Muscle of arm (tissue), 1 donor: ENCODE measurements at regions not wholly inside any gene's neighbourhood (a gene's known extent, or its start where the extent isn't known, plus 50 kb on each side); places are given as distances from the start of the nearest gene placed in this dataset.

Source experiments
- DNase-seq: peaks from one replicate; pipeline ENCODE4 v3.0.0-alpha.2; 2013

GRCh38 chr4:159444678-159445077 is 341.8 kb downstream of the RAPGEF2 start:
- DNase-seq = no peak

DNA sequence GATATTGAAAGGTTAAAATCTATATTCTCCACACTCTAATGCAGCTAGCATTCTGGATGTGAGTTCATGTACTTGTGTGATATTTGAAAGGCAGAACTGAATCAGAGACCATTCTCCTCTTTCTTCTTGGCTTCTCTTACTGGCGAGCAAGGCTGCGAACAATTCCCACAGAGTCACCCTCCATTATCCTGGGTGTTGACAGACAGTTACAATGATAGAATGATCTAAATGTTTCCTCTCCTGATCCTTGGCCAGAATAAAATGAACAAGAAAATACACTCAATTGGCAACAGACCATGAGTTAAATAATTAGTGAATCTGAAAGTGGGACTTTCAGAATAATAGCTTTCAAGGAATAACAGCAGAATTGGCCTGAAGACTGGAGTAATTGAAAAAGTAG is 342.8 kb downstream of the RAPGEF2 start:
- DNase-seq = peak; percentile 37

GRCh38 chr4:159446266-159446976 is 343.5 kb downstream of the RAPGEF2 start:
- peak; percentile 68 for DNase-seq

DNA sequence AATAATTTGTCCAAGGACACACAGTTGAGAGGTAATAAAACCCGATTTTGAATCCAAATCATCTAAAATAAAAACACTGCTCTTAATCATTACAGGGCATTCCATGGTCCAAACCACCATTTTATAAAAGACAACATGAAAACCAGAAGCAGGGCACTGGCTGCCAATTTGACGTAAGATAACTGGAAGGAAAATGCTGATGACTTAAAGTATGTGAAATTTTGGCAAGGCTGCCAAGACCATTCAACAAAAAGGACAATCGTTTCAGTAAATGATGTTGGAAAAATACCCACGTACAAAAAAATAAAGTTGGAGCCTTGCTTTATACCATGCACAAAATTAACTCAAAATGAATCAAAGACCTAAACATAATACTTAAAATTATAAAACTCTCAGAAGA is 344.4 kb downstream of the RAPGEF2 start:
- no peak for DNase-seq

DNA sequence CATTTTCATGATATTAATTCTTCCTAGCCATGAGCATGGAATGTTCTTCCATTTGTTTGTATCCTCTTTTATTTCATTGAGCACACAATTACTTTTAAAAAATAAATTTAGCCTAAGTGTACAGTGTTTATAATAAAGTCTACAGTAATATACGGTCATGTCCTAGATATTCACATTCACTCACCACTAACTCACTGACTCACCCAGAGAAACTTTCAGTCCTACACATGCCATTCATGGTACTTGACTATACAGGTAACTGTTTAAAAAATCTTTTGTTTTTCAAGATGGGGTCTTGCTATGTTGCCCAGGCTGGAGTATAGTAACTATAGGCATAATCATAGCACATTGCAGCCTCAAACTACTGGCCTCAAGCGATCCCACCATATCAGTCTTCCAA is 348.1 kb downstream of the RAPGEF2 start:
- no peak for DNase-seq

DNA sequence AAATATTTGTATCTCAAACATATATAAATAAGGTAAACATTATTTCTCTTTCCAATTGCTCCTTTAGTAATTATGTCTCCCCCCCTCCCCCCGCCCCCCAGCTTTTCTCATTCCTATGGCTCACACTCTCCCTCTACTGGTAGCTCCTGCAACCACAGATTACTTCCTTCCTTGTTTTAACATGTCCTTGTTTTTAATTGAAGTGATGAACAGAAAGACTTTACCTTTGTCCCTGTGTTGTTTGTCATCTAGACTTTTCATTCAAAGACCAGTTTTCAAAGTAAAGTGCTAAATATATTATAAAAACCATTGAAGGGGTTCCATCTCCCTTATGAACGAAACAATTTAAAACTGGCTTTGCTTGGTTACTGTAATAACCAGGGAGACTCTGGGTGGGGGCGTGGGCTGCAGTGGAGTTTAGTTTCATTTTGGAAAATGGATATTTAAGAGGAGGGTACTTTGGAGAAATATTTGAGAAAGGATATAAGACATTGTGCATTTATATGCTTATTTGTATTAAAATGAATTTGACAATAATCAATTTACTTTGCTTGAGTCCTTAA is 352.9 kb downstream of the RAPGEF2 start:
- DNase-seq = no peak

GRCh38 chr4:159460371-159460770 is 357.5 kb downstream of the RAPGEF2 start:
- DNase-seq = peak; percentile 52

- DNase-seq = no peak
Measured at GRCh38 chr4:159463235-159463634, 360.4 kb downstream of the RAPGEF2 start.

GRCh38 chr4:159464302-159464701 is 361.4 kb downstream of the RAPGEF2 start:
- DNase-seq = no peak

DNA sequence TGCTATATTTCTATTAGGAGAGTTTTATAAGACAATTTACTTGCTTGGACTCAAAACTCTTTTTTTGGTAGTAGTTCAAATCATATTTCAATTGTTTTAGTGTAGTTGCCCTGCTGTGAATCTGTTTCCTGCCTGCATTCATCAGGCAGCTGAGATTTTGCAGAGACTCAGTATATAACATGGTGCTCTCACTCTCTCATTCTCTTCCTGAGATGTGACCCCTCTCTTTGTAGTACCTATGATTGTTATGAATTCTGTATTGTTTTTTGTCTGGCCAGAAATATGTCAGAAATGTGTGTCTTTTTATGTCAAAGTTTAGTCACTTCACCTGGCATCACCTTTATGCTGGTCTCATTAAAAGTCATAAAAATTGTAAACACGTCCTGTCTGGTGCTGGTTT is 374.0 kb downstream of the RAPGEF2 start:
- no peak for DNase-seq

DNA sequence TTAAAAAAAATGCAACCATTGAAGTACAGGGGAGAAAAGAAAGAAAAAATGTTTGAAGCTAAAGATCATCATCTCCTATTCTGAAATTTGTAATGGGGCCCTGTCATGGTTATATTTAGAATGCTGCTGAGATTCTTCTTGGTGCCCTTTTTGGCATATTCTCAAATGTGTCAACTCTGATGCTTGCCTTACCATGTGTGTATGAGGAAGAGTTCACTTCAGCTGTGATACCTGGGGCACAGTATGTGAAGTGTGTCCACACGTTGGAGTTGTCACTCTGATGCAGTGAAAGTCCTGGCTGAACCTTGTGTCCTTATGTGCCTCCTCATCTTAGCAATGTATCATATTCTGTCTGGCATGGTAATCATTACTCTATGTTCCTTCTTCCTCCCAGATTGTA is 377.9 kb downstream of the RAPGEF2 start:
- DNase-seq = no peak

DNA sequence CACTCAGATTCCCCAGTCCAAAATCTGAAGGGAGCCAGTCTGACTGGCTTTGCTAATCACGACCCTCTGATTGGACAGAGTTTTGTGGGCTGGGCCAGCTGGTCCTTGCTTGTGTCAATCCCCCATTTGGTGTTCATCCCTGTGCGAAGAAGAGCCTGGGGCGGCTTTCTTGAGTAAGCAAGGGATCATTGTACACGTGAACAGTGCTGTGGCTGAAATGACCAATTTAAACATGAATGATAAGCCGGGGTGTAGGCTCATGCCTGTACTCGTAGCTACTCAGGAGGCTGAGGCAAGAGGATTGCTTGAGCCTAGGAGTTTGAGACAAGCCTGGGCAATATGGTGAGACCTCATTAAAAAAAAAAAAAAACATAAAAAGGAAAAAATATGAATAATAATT is 379.1 kb downstream of the RAPGEF2 start:
- DNase-seq = no peak

DNA sequence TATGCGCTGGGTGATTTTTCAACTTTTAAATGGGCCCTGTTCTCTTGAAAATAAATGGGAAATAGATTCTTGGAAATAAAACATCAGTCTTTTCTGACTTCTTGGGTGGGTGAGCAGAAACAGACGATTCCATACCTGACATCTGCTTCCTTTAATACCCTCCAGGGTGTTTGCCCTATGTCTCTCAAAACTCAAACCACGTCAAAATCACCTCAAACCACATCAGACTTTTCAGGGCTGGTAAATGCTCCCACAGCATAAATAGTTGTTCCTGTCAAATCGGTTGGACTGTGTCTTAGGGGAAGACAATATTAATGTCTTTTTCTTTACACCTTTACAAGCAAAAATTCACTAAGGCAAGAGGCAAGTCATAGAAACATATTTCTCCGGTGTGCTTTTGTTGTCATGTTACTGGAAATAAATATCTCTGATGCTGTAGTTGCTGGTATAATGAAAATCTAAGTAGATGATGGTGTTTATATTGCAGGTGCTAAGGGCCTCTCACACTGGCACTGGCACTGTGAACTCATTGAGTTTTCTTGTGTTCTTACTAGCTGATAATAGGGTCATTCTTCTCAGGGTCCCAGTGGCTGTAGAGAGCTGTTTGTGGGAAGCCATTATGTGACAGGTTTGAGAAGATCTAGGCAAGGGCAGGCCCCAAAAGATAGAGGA is 380.4 kb downstream of the RAPGEF2 start:
- DNase-seq = no peak

DNA sequence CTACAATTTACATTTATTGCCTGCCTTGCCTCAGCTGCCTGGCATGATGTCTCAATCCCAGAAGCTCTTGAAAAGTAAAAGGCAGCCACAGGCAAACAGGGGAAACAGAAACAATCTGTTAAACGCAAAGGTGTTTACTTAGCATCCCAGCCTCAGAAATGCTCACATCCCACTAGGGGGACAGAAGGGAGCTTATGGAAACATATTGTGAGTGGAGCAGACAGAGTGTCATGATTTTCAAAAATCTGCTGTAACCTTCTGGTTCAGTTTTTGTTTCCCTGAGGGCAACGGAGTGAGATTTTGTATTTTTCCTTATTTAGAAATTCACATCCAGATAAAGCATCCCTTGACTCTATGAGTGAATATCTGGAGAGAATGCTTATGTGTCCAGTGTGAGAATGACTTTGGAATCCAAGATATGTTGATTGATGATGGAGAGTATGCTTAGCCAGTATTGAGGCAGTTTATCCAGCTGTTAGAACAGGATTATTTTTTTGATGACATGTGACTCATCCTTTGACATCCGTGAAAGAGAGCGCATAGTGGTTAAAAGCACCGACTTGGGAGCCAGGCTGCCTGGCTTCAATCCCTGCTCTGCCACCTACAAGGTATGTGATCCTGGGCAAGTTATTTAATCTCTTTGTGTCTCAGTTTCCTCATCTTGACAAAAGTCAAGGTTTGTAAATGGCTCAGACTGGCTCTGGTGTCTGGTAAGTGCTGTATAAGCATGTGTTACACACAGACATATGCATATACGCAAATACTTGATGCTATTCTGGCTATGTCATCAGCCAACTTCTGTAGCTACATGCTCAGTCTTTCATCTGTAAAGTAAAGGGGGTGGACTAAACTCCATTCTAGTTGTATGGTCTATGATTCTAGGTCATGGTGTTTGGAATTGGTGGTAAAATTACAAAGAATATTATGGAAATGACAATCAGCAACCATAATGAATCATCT is 381.2 kb downstream of the RAPGEF2 start:
- no peak for DNase-seq

GRCh38 chr4:159484864-159485263 is 382.0 kb downstream of the RAPGEF2 start:
- DNase-seq = no peak

GRCh38 chr4:159487284-159487747 is 384.4 kb downstream of the RAPGEF2 start:
- peak; percentile 78 for DNase-seq

DNA sequence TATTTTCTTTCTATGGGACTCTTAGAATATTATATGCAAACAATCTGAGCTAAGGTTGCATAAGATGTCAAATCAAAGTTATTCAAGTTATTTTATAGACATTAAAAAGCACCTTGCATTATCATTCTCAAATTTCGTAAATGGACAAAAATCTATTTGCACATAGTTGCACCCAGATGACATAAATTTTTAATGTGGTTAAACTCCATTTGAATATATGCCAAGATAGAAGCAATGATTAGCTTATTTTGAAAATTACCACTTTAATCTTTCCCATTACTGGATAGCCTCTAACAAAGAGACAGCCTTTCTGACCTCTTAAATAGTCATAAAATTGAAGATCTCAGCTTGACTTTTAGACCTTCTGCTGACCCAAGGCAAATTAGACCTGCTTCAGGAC is 386.8 kb downstream of the RAPGEF2 start:
- DNase-seq = no peak

DNA sequence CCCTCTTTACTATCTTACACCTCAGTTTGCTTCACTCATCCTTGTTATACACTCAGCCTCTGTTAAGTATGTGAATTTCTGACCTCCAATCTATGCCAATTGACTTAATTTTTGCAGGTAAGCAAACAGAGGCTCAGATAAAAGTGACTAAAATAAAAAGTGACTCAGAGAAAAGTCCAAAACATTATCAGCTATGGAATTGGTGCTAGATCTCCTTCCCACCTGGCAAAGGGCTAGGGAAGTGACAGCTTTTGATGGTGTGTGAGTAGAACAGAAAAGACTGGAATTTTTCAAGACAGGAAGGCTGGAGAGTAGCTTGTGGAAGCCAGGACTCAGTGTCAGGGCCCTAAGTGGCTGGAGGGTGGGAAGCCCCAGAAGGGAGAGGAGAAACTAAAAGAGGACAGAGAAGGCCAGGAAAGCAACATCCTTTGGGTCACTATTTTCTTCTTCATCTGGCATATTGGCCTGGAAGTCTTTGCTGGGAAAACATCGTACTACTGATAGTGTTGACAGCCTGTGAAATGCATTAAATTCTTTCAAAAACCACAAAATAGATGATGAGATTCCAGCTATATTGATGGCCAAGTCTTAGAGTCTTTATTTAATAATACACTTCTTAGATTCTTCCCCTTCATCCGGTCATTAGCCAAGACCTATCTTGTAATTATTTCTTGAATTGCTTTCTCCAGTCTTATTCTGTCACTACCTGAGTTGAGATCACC is 392.8 kb downstream of the RAPGEF2 start:
- DNase-seq = no peak

- DNase-seq = no peak
Measured at GRCh38 chr4:159496248-159496647, 393.4 kb downstream of the RAPGEF2 start.

- DNase-seq = peak; percentile 28
Measured at GRCh38 chr4:159497936-159498335, 395.1 kb downstream of the RAPGEF2 start.

DNA sequence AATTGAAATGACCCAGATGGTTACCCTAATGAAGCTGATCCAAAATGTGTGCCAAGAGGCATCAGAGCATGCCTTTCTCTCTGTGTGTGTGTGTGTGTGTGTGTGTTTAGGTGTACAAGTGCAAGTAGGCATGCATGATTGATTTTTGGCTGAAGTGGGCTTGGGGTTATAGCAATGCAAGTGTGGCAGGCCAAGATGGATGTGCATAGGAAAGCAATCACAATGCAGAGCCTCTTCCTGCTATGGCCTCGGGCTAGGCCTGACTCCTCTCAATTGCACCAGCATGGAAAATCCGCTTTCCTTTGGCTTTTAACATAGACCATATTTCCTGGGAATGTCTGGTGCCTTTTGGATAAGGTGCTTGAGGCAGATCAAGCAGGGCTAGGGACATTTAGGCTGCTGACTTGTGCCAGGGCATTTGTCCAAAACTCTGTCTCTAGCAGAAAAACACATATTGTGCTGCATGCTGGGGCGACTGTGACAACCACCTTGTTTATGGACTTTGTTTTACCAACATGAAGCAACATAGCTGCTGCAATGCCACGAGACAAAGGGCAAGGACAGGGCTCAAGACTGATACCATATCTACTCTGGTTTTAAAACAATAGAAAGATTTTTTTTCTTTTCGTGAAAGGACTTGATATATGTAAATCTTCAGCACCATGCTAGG is 395.7 kb downstream of the RAPGEF2 start:
- no peak for DNase-seq
